ENCODE measurements at regions not wholly inside any gene's neighbourhood (a gene's known extent, or its start where the extent isn't known, plus 50 kb on each side); places are given as distances from the start of the nearest gene placed in this dataset.
A peak's percentile ranks its signal among the peaks of the same experiment; 100 is the strongest.

- no peaks in the 10 kb centered on the region for H3K9me3 ChIP-seq (ENCODE audit: control insufficient read depth, low read depth, low read length)
- no peaks in the 10 kb centered on the region for H3K79me1 ChIP-seq (ENCODE audit: insufficient read depth, low read depth, low read length, poor library complexity, severe bottlenecking)
- no peaks in the 10 kb centered on the region for H4K20me1 ChIP-seq (ENCODE audit: control insufficient read depth, insufficient read depth, insufficient read length)
- H3K4me1 ChIP-seq (ENCODE audit: insufficient read depth, low read length), result no peaks in the 10 kb centered on the region
- H4K91ac ChIP-seq (ENCODE audit: insufficient read length, low read depth, low read length), result no peak overlapping the region
- no peak overlapping the region for H3K4ac ChIP-seq (ENCODE audit: low read depth, low read length)
- no peak overlapping the region for H2BK120ac ChIP-seq (ENCODE audit: low read depth, low read length, poor library complexity, severe bottlenecking)
- H4K5ac ChIP-seq (ENCODE audit: insufficient read length, low read depth, low read length), result no peak overlapping the region
- H2BK5ac ChIP-seq (ENCODE audit: insufficient read length, low read length), result no peak overlapping the region
- no CpG with 5 or more reads among the region's 28 CpGs for WGBS (ENCODE audit: extremely low coverage, insufficient read length, low lambda C conversion rate)
- H3K27me3 ChIP-seq (ENCODE audit: insufficient read depth, low read length), result no peaks in the 10 kb centered on the region
- H3K79me2 ChIP-seq (ENCODE audit: insufficient read depth, low read length), result no peaks in the 10 kb centered on the region
- no peaks in the 10 kb centered on the region; a peak in 2 of 7 replicates for H3K36me3 Mint-ChIP-seq (ENCODE audit: insufficient read depth in 1 of 3, low read depth in 3 of 3)
- H2AFZ ChIP-seq (ENCODE audit: low read length), result no peak overlapping the region
- H3K27ac Mint-ChIP-seq, result no peak overlapping the region
- no peak overlapping the region for H3K27ac ChIP-seq (ENCODE audit: insufficient read length, low read depth, low read length)
- no peaks in the 10 kb centered on the region for H3K23me2 ChIP-seq (ENCODE audit: insufficient read length, low read depth, low read length, poor library complexity, severe bottlenecking)
- no peak overlapping the region for H2BK20ac ChIP-seq (ENCODE audit: low read depth, low read length, poor library complexity, severe bottlenecking)
- no peak overlapping the region for H2AK5ac ChIP-seq (ENCODE audit: insufficient read length, low read length)
- peak; percentile 96 for DNase-seq
- peaks cover 2 to 9% of the 10 kb centered on the region in 2 experiments; a peak in 2 of 5 replicates for H3K9me3 Mint-ChIP-seq
- H3K4me3 Mint-ChIP-seq, result no peak overlapping the region
- no peak overlapping the region for H3K18ac ChIP-seq (ENCODE audit: insufficient read length, low read depth, low read length)
- H3T11ph ChIP-seq (ENCODE audit: low read length), result no peak overlapping the region
- no peak overlapping the region for H2BK12ac ChIP-seq (ENCODE audit: insufficient read length, low read depth, low read length)
- no peak overlapping the region for H3K4me2 ChIP-seq (ENCODE audit: insufficient read depth, insufficient read length, low read length)
- H3K23ac ChIP-seq (ENCODE audit: insufficient read length, low read depth, low read length), result no peak overlapping the region
- no peak overlapping the region for H4K8ac ChIP-seq (replicated peaks; ENCODE audit: insufficient read length, low read depth, low read length)
- H2BK15ac ChIP-seq (ENCODE audit: low read depth, low read length), result no peak overlapping the region
- no peaks in the 10 kb centered on the region for H3K4me1 Mint-ChIP-seq
- H3K56ac ChIP-seq (ENCODE audit: insufficient read length, low read depth, low read length), result no peak overlapping the region
- no peak overlapping the region for H3K14ac ChIP-seq (ENCODE audit: insufficient read depth, low read length)
- no peak overlapping the region for H3K9ac ChIP-seq (ENCODE audit: extremely low read depth, insufficient read length, low read length)
- peaks cover 37% of the 10 kb centered on the region for H3K27me3 Mint-ChIP-seq (ENCODE audit: low read depth)
- peak; percentile 59 for TF ChIP-seq CTCF (conservative IDR thresholded peaks at IDR 0.05)
Measured at GRCh38 chr9:21696411-21696871, 106.0 kb upstream of the MTAP start.

All from H9 (cell line).